ENCODE measurements at regions not wholly inside any gene's neighbourhood (a gene's known extent, or its start where the extent isn't known, plus 50 kb on each side); places are given as distances from the start of the nearest gene placed in this dataset.
"Not testable (repeated sequence)": the region's sequence is repeated elsewhere in the genome, so short reads cannot be mapped to it uniquely, and the experiment has no call there.

DNA sequence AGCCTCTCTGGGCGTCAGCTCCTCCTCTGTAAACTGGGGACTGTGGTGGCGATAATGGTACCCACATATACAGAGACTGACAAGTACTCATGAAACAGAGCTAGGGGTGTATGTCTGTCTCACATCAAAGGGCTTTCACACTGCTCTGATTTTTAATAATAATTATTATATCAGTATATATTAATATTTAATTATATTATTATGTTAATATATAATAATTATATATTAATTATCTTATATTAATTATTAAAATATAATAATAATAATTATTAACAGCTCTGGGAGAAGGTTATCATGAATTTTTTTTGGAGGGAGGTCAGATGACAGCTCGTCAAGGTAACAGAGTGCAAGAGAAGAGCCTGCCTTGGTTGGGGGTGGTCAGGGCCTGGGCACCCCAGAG is 173.6 kb downstream of the NRN1 start:
- DNase-seq (ENCODE audit: low read depth): no peak
- no peak for TF ChIP-seq MYC (IDR thresholded peaks at IDR 0.05; ENCODE audit: low read depth, low read length)
- no peak for TF ChIP-seq MAX (IDR thresholded peaks at IDR 0.05; ENCODE audit: low read depth, low read length)
- no peak for TF ChIP-seq CTCF (IDR thresholded peaks at IDR 0.05; ENCODE audit: low read depth, low read length)
- TF ChIP-seq POLR2A (IDR thresholded peaks at IDR 0.05; ENCODE audit: extremely low read depth, insufficient read length): no peak
- no peak overlapping the region for H3K4me3 ChIP-seq (ENCODE audit: low read depth, low read length)

GRCh38 chr6:5832668-5833067 is 174.1 kb downstream of the NRN1 start:
- DNase-seq (ENCODE audit: low read depth): peak; percentile 31
- H3K4me3 ChIP-seq (ENCODE audit: low read depth, low read length): no peak overlapping the region
- TF ChIP-seq POLR2A (IDR thresholded peaks at IDR 0.05; ENCODE audit: extremely low read depth, insufficient read length) (no peak), MYC (IDR thresholded peaks at IDR 0.05; ENCODE audit: low read depth, low read length) (no peak), MAX (IDR thresholded peaks at IDR 0.05; ENCODE audit: low read depth, low read length) (no peak), CTCF (IDR thresholded peaks at IDR 0.05; ENCODE audit: low read depth, low read length) (no peak)

- H3K4me3 ChIP-seq (ENCODE audit: low read depth, low read length): not testable (repeated sequence)
- peak; percentile 92 for DNase-seq (ENCODE audit: low read depth)
These were observed 175.4 kb downstream of the NRN1 start for GRCh38 chr6:5831219-5831862.

GRCh38 chr6:5828296-5828695 is 178.4 kb downstream of the NRN1 start:
- H3K4me3 ChIP-seq (ENCODE audit: low read depth, low read length): no peak overlapping the region
- no peak for TF ChIP-seq MAX (IDR thresholded peaks at IDR 0.05; ENCODE audit: low read depth, low read length)
- TF ChIP-seq POLR2A (IDR thresholded peaks at IDR 0.05; ENCODE audit: extremely low read depth, insufficient read length): no peak
- no peak for TF ChIP-seq CTCF (IDR thresholded peaks at IDR 0.05; ENCODE audit: low read depth, low read length)
- no peak for TF ChIP-seq MYC (IDR thresholded peaks at IDR 0.05; ENCODE audit: low read depth, low read length)
- DNase-seq (ENCODE audit: low read depth): peak; percentile 40

- TF ChIP-seq MYC (IDR thresholded peaks at IDR 0.05; ENCODE audit: low read depth, low read length) (no peak), CTCF (IDR thresholded peaks at IDR 0.05; ENCODE audit: low read depth, low read length) (no peak), POLR2A (IDR thresholded peaks at IDR 0.05; ENCODE audit: extremely low read depth, insufficient read length) (no peak), MAX (IDR thresholded peaks at IDR 0.05; ENCODE audit: low read depth, low read length) (no peak)
- peak overlapping the region; percentile 32 for H3K4me3 ChIP-seq (ENCODE audit: low read depth, low read length)
- DNase-seq (ENCODE audit: low read depth): peak; percentile 84
These were observed 179.4 kb downstream of the NRN1 start for GRCh38 chr6:5827056-5827904.

- DNase-seq (ENCODE audit: low read depth); H3K4me3 ChIP-seq (ENCODE audit: low read depth, low read length): not testable (repeated sequence)
These were observed 182.2 kb downstream of the NRN1 start for GRCh38 chr6:5824382-5824983.

Data from NB4 (cell line).